Caco-2 (cell line): ENCODE measurements at regions not wholly inside any gene's neighbourhood (a gene's known extent, or its start where the extent isn't known, plus 50 kb on each side); places are given as distances from the start of the nearest gene placed in this dataset.

Experiments used
- BruUV-seq: library from RNA; stranded (reverse); fragments of 400-500 nt; replicated peaks from 2 replicates; lab custom pipeline; 2021; lab: Mats Ljungman, UMichigan
- CTCF ChIA-PET: fragments of 300-600 bp; sonication (Branson Sonifier 250); formaldehyde crosslinking; loops from one replicate; lab custom pipeline; 2022; ENCODE audit warnings: antibody characterized with exemption; lab: Charles Lee
- POLR2A ChIA-PET: fragments of 300-600 bp; sonication (Branson Sonifier 250); formaldehyde crosslinking; loops from one replicate; lab custom pipeline; 2022; ENCODE audit warnings: antibody characterized with exemption; lab: Charles Lee
- DNase-seq, 2 experiments: peaks; one replicate each; pipeline versions ENCODE4 v3.0.0 to v3.0.0-alpha.2; 2020 to 2022
- H3K27me3 ChIP-seq: replicated peaks from 2 replicates; pipeline ENCODE4 v1.6.0; 2011; ENCODE audit warnings: low read length; ENCODE audit not compliant: control insufficient read depth, insufficient read depth
- H3K36me3 ChIP-seq: 2 replicates; pipeline ENCODE4 v1.5.1; 2011; ENCODE audit warnings: low read length; ENCODE audit not compliant: control insufficient read depth, insufficient read depth
- H3K4me1 ChIP-seq: fragments of 250-450 bp; sonication (Bioruptor Pico); 2 replicates; pipeline ENCODE4 v1.5.1; 2020; ENCODE audit warnings: mild to moderate bottlenecking
- H3K4me3 ChIP-seq: 2 replicates; pipeline ENCODE4 v1.5.1; 2011; ENCODE audit warnings: low read depth, mild to moderate bottlenecking, control low read depth, low read length
- H3K9me3 ChIP-seq: fragments of 250-450 bp; sonication (Bioruptor Pico); 2 replicates; pipeline ENCODE4 v1.5.1; 2020; ENCODE audit warnings: mild to moderate bottlenecking, moderate library complexity
- H3K27ac Mint-ChIP-seq: one replicate; pipeline ENCODE4 v1.8.0; 2022; ENCODE audit warnings: mixed read lengths; ENCODE audit not compliant: unreplicated experiment
- H3K27me3 Mint-ChIP-seq: one replicate; pipeline ENCODE4 v1.8.0; 2022; ENCODE audit warnings: mixed read lengths; ENCODE audit not compliant: insufficient read depth, unreplicated experiment
- H3K36me3 Mint-ChIP-seq: one replicate; pipeline ENCODE4 v1.8.0; 2022; ENCODE audit warnings: mild to moderate bottlenecking, mixed read lengths; ENCODE audit not compliant: insufficient read depth, unreplicated experiment
- H3K4me1 Mint-ChIP-seq: one replicate; pipeline ENCODE4 v1.8.0; 2022; ENCODE audit warnings: low read depth, mixed read lengths; ENCODE audit not compliant: unreplicated experiment
- H3K4me3 Mint-ChIP-seq: one replicate; pipeline ENCODE4 v1.8.0; 2022; ENCODE audit warnings: mild to moderate bottlenecking, moderate library complexity, mixed read lengths; ENCODE audit not compliant: unreplicated experiment
- H3K9me3 Mint-ChIP-seq: one replicate; pipeline ENCODE4 v1.8.0; 2022; ENCODE audit warnings: mixed read lengths; ENCODE audit not compliant: unreplicated experiment
- CTCF ChIP-seq, 2 experiments: fragments of 200-600 bp in 1 of 2; IDR thresholded peaks; 1 replicate in 1 of 2; 2 replicates in 1 of 2; pipeline versions ENCODE4 v1.5.1 to v1.8.0; 2011 to 2022; ENCODE audit warnings: antibody characterized with exemption in 1 of 2, control low read depth in 1 of 2, inconsistent platforms in 1 of 2, low read depth in 1 of 2, low read length in 1 of 2, mild to moderate bottlenecking in 1 of 2, moderate library complexity in 1 of 2; ENCODE audit not compliant: insufficient read depth in 1 of 2, severe bottlenecking in 1 of 2, unreplicated experiment in 1 of 2
- intact Hi-C: fragments of 100-400 bp; cut with micrococcal nuclease; formaldehyde crosslinking; loops from one replicate; pipeline ENCODE4 v1.10.0; 2022; ENCODE audit not compliant: unreplicated experiment

- H3K27ac Mint-ChIP-seq, result no peak overlapping the region
- DNase-seq, result no peak
- POLR2A ChIA-PET, result no interaction called here
- H3K9me3 ChIP-seq, result no peaks in the 10 kb centered on the region
- H3K4me3 Mint-ChIP-seq, result no peak overlapping the region
- H3K4me1 Mint-ChIP-seq, result no peaks in the 10 kb centered on the region
- no TSS peak for BruUV-seq
- H3K4me1 ChIP-seq, result no peaks in the 10 kb centered on the region
- CTCF ChIA-PET, result no interaction called here
- no peaks in the 10 kb centered on the region for H3K27me3 ChIP-seq
- no peaks in the 10 kb centered on the region for H3K36me3 Mint-ChIP-seq
- H3K4me3 ChIP-seq, result no peak overlapping the region
- no peaks in the 10 kb centered on the region for H3K27me3 Mint-ChIP-seq
- intact Hi-C loops, result no loop called here
- no peak for TF ChIP-seq CTCF (IDR thresholded peaks at IDR 0.05; ENCODE audit: insufficient read depth in 1 of 2, low read depth in 1 of 2, low read length in 1 of 2, severe bottlenecking in 1 of 2, unreplicated experiment in 1 of 2)
- no peaks in the 10 kb centered on the region for H3K9me3 Mint-ChIP-seq
- no peaks in the 10 kb centered on the region for H3K36me3 ChIP-seq
These were observed 394.8 kb upstream of the ESRRG start for GRCh38 chr1:217117973-217118465.

GRCh38 chr1:217115404-217116380, 392.5 kb upstream of the ESRRG start:
- Histone ChIP-seq H3K9me3 (no peaks in the 10 kb centered on the region), H3K27me3 (no peaks in the 10 kb centered on the region), H3K36me3 (no peaks in the 10 kb centered on the region), H3K4me3 (no peak overlapping the region), H3K4me1 (no peaks in the 10 kb centered on the region)
- intact Hi-C loops, result no loop called here
- H3K4me3 Mint-ChIP-seq, result no peak overlapping the region
- H3K36me3 Mint-ChIP-seq, result no peaks in the 10 kb centered on the region
- CTCF ChIA-PET, result interaction anchor here (0.5 kb wide), 1 partner anchor 28 kb away, joined by 4 read pairs; no protein-coding TSS in a partner anchor
- no peak for TF ChIP-seq CTCF (IDR thresholded peaks at IDR 0.05; ENCODE audit: insufficient read depth in 1 of 2, low read depth in 1 of 2, low read length in 1 of 2, severe bottlenecking in 1 of 2, unreplicated experiment in 1 of 2)
- DNase-seq, result no peak
- no TSS peak for BruUV-seq
- H3K27me3 Mint-ChIP-seq, result no peaks in the 10 kb centered on the region
- no peaks in the 10 kb centered on the region for H3K9me3 Mint-ChIP-seq
- H3K27ac Mint-ChIP-seq, result no peak overlapping the region
- no peaks in the 10 kb centered on the region for H3K4me1 Mint-ChIP-seq
- POLR2A ChIA-PET, result interaction anchor here (0.8 kb wide), 1 partner anchor 214 kb away, joined by 3 read pairs; no protein-coding TSS in a partner anchor

GRCh38 chr1:217109928-217110327, 386.7 kb upstream of the ESRRG start:
- H3K4me1 ChIP-seq, result no peaks in the 10 kb centered on the region
- no peaks in the 10 kb centered on the region for H3K4me1 Mint-ChIP-seq
- H3K27ac Mint-ChIP-seq, result no peak overlapping the region
- no peaks in the 10 kb centered on the region for H3K36me3 Mint-ChIP-seq
- no peaks in the 10 kb centered on the region for H3K36me3 ChIP-seq
- no peaks in the 10 kb centered on the region for H3K9me3 ChIP-seq
- CTCF ChIA-PET, result no interaction called here
- H3K27me3 ChIP-seq, result no peaks in the 10 kb centered on the region
- peaks cover 7% of the 10 kb centered on the region for H3K27me3 Mint-ChIP-seq
- POLR2A ChIA-PET, result no interaction called here
- intact Hi-C loops, result no loop called here
- H3K9me3 Mint-ChIP-seq, result no peaks in the 10 kb centered on the region
- no peak overlapping the region for H3K4me3 ChIP-seq
- no TSS peak for BruUV-seq
- no peak overlapping the region for H3K4me3 Mint-ChIP-seq
- TF ChIP-seq CTCF (IDR thresholded peaks at IDR 0.05; ENCODE audit: insufficient read depth in 1 of 2, low read depth in 1 of 2, low read length in 1 of 2, severe bottlenecking in 1 of 2, unreplicated experiment in 1 of 2), result no peak
- DNase-seq, result no peak
